Activated B cell treated with CpG ODN at 0.5 μM for 24 hours (primary cell): ENCODE measurements at regions not wholly inside any gene's neighbourhood (a gene's known extent, or its start where the extent isn't known, plus 50 kb on each side); places are given as distances from the start of the nearest gene placed in this dataset.

ENCODE experiments used
- ATAC-seq: fragments of 200-7000 bp; cut with Tn5 transposase; one replicate; pipeline ENCODE4 v1.10.0; 2021; ENCODE audit warnings: low read depth, mild to moderate bottlenecking, moderate library complexity
- CTCF ChIA-PET: fragments of 350-600 bp; sonication (Branson Sonifier 250); formaldehyde crosslinking; loops from one replicate; lab custom pipeline; 2021; ENCODE audit warnings: antibody characterized with exemption; lab: Charles Lee
- POLR2A ChIA-PET: fragments of 350-600 bp; sonication (Branson Sonifier 250); formaldehyde crosslinking; loops from one replicate; lab custom pipeline; 2021; ENCODE audit warnings: antibody characterized with exemption; lab: Charles Lee
- DNase-seq: peaks from one replicate; pipeline ENCODE4 v3.0.0; 2022
- H3K27ac Mint-ChIP-seq: one replicate; pipeline ENCODE4 v1.8.0; 2020; ENCODE audit warnings: mixed read lengths
- H3K27me3 Mint-ChIP-seq: one replicate; pipeline ENCODE4 v1.8.0; 2021; ENCODE audit warnings: mixed read lengths
- H3K36me3 Mint-ChIP-seq: one replicate; pipeline ENCODE4 v1.8.0; 2021; ENCODE audit warnings: low read depth, mixed read lengths
- H3K4me1 Mint-ChIP-seq: one replicate; pipeline ENCODE4 v1.8.0; 2021; ENCODE audit warnings: mixed read lengths
- H3K4me3 Mint-ChIP-seq: one replicate; pipeline ENCODE4 v1.8.0; 2020; ENCODE audit warnings: mild to moderate bottlenecking, mixed read lengths
- H3K9me3 Mint-ChIP-seq: one replicate; pipeline ENCODE4 v1.8.0; 2020; ENCODE audit warnings: mixed read lengths
- intact Hi-C: fragments of 100-400 bp; cut with micrococcal nuclease; formaldehyde crosslinking; loops from one replicate; pipeline ENCODE4 v1.15.1; 2024
- TF ChIP-seq, protein P1 (sequence below): fragments of 200-600 bp; IDR thresholded peaks from one replicate; pipeline ENCODE4 v1.8.0; 2022; ENCODE audit warnings: antibody characterized with exemption, mild to moderate bottlenecking

GRCh38 chr3:132084982-132085381 is 50.2 kb upstream of the CPNE4 start:
- TF ChIP-seq, protein P1, sequence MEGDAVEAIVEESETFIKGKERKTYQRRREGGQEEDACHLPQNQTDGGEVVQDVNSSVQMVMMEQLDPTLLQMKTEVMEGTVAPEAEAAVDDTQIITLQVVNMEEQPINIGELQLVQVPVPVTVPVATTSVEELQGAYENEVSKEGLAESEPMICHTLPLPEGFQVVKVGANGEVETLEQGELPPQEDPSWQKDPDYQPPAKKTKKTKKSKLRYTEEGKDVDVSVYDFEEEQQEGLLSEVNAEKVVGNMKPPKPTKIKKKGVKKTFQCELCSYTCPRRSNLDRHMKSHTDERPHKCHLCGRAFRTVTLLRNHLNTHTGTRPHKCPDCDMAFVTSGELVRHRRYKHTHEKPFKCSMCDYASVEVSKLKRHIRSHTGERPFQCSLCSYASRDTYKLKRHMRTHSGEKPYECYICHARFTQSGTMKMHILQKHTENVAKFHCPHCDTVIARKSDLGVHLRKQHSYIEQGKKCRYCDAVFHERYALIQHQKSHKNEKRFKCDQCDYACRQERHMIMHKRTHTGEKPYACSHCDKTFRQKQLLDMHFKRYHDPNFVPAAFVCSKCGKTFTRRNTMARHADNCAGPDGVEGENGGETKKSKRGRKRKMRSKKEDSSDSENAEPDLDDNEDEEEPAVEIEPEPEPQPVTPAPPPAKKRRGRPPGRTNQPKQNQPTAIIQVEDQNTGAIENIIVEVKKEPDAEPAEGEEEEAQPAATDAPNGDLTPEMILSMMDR = no peak
- POLR2A ChIA-PET = no interaction called here
- no peak overlapping the region for H3K4me3 Mint-ChIP-seq
- H3K27ac Mint-ChIP-seq = no peak overlapping the region
- CTCF ChIA-PET = no interaction called here
- no peaks in the 10 kb centered on the region for H3K36me3 Mint-ChIP-seq
- no peaks in the 10 kb centered on the region for H3K27me3 Mint-ChIP-seq
- ATAC-seq (no peak), DNase-seq (no peak)
- no peaks in the 10 kb centered on the region for H3K4me1 Mint-ChIP-seq
- no peaks in the 10 kb centered on the region for H3K9me3 Mint-ChIP-seq
- intact Hi-C loops = no loop called here

GRCh38 chr3:132087356-132087755 is 52.5 kb upstream of the CPNE4 start:
- DNase-seq (no peak), ATAC-seq (no peak)
- intact Hi-C loops = no loop called here
- TF ChIP-seq, protein P1 = no peak
- ChIA-PET POLR2A (no interaction called here), CTCF (no interaction called here)
- Mint-ChIP-seq H3K36me3 (no peaks in the 10 kb centered on the region), H3K27me3 (no peaks in the 10 kb centered on the region), H3K4me1 (no peaks in the 10 kb centered on the region), H3K27ac (no peak overlapping the region), H3K9me3 (no peaks in the 10 kb centered on the region), H3K4me3 (no peak overlapping the region)

- CTCF ChIA-PET = no interaction called here
Measured at GRCh38 chr3:132088291-132088690, 53.5 kb upstream of the CPNE4 start.

GRCh38 chr3:132090921-132091320 is 56.1 kb upstream of the CPNE4 start:
- TF ChIP-seq, protein P1 = no peak
- ATAC-seq = no peak
- intact Hi-C loops = no loop called here

More at GRCh38 chr3:132088291-132088690, 53.5 kb upstream of the CPNE4 start:
- Mint-ChIP-seq H3K27ac (no peak overlapping the region), H3K27me3 (no peaks in the 10 kb centered on the region), H3K9me3 (no peaks in the 10 kb centered on the region), H3K4me3 (no peak overlapping the region), H3K36me3 (no peaks in the 10 kb centered on the region), H3K4me1 (no peaks in the 10 kb centered on the region)
- intact Hi-C loops = no loop called here
- TF ChIP-seq, protein P1 = no peak
- DNase-seq = no peak
- no peak for ATAC-seq
- POLR2A ChIA-PET = no interaction called here

GRCh38 chr3:132116601-132117000 is 81.8 kb upstream of the CPNE4 start:
- no peaks in the 10 kb centered on the region for H3K4me1 Mint-ChIP-seq
- H3K27ac Mint-ChIP-seq = no peak overlapping the region
- ChIA-PET POLR2A (no interaction called here), CTCF (no interaction called here)
- TF ChIP-seq, protein P1 = no peak
- no peak for ATAC-seq
- no peaks in the 10 kb centered on the region for H3K36me3 Mint-ChIP-seq
- peaks cover 6% of the 10 kb centered on the region for H3K9me3 Mint-ChIP-seq
- H3K4me3 Mint-ChIP-seq = no peak overlapping the region
- intact Hi-C loops = no loop called here
- no peak for DNase-seq
- H3K27me3 Mint-ChIP-seq = no peaks in the 10 kb centered on the region

More at GRCh38 chr3:132090921-132091320, 56.1 kb upstream of the CPNE4 start:
- Mint-ChIP-seq H3K4me1 (no peaks in the 10 kb centered on the region), H3K4me3 (no peak overlapping the region), H3K27me3 (no peaks in the 10 kb centered on the region), H3K27ac (no peak overlapping the region), H3K36me3 (no peaks in the 10 kb centered on the region), H3K9me3 (no peaks in the 10 kb centered on the region)
- POLR2A ChIA-PET = no interaction called here
- DNase-seq = no peak
- CTCF ChIA-PET = no interaction called here
